ENCODE measurements at regions not wholly inside any gene's neighbourhood (a gene's known extent, or its start where the extent isn't known, plus 50 kb on each side); places are given as distances from the start of the nearest gene placed in this dataset.

GRCh38 chr5:3417376-3417943 is 178.2 kb upstream of the IRX1 start:
- TF ChIP-seq CTCF (IDR thresholded peaks at IDR 0.05 in 2 of 3, conservative IDR thresholded peaks at IDR 0.05 in 1 of 3; ENCODE audit: borderline replicate concordance in 1 of 3, insufficient read depth in 1 of 3, low read depth in 2 of 3, low read length in 2 of 3) (no peak), MAX (IDR thresholded peaks at IDR 0.05) (no peak), EZH2 (IDR thresholded peaks at IDR 0.05) (no peak), POLR2AphosphoS5 (IDR thresholded peaks at IDR 0.05; ENCODE audit: low read depth, low read length) (no peak), REST (IDR thresholded peaks at IDR 0.05; ENCODE audit: low read depth) (no peak), POLR2A (IDR thresholded peaks at IDR 0.05; ENCODE audit: borderline replicate concordance, extremely low read depth, insufficient read depth, insufficient read length) (no peak), SRF (IDR thresholded peaks at IDR 0.05; ENCODE audit: low read depth) (no peak), SIN3A (IDR thresholded peaks at IDR 0.05; ENCODE audit: low read depth) (no peak), CEBPB (IDR thresholded peaks at IDR 0.05; ENCODE audit: low read depth) (no peak), RAD21 (IDR thresholded peaks at IDR 0.05; ENCODE audit: low read depth) (no peak), JUND (IDR thresholded peaks at IDR 0.05) (no peak), CBX3 (IDR thresholded peaks at IDR 0.05; ENCODE audit: low read depth) (no peak)
